ENCODE measurements at regions not wholly inside any gene's neighbourhood (a gene's known extent, or its start where the extent isn't known, plus 50 kb on each side); places are given as distances from the start of the nearest gene placed in this dataset.

- no peak for TF ChIP-seq CTCF (IDR thresholded peaks at IDR 0.05; ENCODE audit: low read depth, low read length)
- Histone ChIP-seq H3K4me3 (ENCODE audit: low read depth, low read length) (no peak overlapping the region), H3K9me3 (ENCODE audit: control insufficient read depth, insufficient read depth, low read length) (peaks cover 5% of the 10 kb centered on the region; the same call in 1 of the 2 replicates), H3K27ac (ENCODE audit: low read depth, low read length) (no peak overlapping the region), H3K27me3 (ENCODE audit: control insufficient read depth, insufficient read depth, low read length) (no peaks in the 10 kb centered on the region)
- ChIA-PET POLR2A (no interaction called here), CTCF (no interaction called here)
- DNase-seq (ENCODE audit: low read depth, low spot score) = no peak
These were observed 237.1 kb upstream of the TLL1 start for GRCh38 chr4:165635951-165636350.

DNA sequence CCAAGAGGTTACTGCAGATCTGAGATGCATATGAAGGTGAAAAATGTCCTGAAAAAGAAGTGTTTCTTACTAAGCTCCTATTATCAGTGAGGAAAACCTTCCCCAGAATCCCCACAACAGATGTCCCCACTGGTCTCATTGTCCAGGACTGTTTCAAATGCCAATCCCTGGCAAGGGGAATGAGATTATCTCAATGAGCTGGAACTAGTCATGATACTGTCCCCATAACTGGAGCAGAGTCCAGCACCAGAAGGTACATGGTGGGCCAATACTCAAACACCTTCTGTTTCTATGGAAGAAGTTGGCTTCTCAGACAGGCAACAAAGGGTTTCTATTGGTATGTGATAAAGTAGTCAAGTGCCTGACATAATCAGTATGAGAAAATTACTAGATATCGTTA, 221.1 kb upstream of the TLL1 start:
- CTCF ChIA-PET = no interaction called here
- POLR2A ChIA-PET = no interaction called here
- H3K27me3 ChIP-seq (ENCODE audit: control insufficient read depth, insufficient read depth, low read length) = no peaks in the 10 kb centered on the region
- no peak overlapping the region for H3K27ac ChIP-seq (ENCODE audit: low read depth, low read length)
- no peak for TF ChIP-seq CTCF (IDR thresholded peaks at IDR 0.05; ENCODE audit: low read depth, low read length)
- H3K9me3 ChIP-seq (ENCODE audit: control insufficient read depth, insufficient read depth, low read length) = no peaks in the 10 kb centered on the region
- H3K4me3 ChIP-seq (ENCODE audit: low read depth, low read length) = no peak overlapping the region
- DNase-seq (ENCODE audit: low read depth, low spot score) = no peak

- Histone ChIP-seq H3K4me3 (ENCODE audit: low read depth, low read length) (no peak overlapping the region), H3K27ac (ENCODE audit: low read depth, low read length) (no peak overlapping the region), H3K9me3 (ENCODE audit: control insufficient read depth, insufficient read depth, low read length) (no peaks in the 10 kb centered on the region), H3K27me3 (ENCODE audit: control insufficient read depth, insufficient read depth, low read length) (no peaks in the 10 kb centered on the region)
- TF ChIP-seq CTCF (IDR thresholded peaks at IDR 0.05; ENCODE audit: low read depth, low read length) = no peak
- ChIA-PET CTCF (interaction anchor here (0.6 kb wide), 1 partner anchor 112 kb away, joined by 3 read pairs; no protein-coding TSS in a partner anchor), POLR2A (no interaction called here)
- DNase-seq (ENCODE audit: low read depth, low spot score) = no peak
These were observed 218.5 kb upstream of the TLL1 start for GRCh38 chr4:165654556-165654955.

DNA sequence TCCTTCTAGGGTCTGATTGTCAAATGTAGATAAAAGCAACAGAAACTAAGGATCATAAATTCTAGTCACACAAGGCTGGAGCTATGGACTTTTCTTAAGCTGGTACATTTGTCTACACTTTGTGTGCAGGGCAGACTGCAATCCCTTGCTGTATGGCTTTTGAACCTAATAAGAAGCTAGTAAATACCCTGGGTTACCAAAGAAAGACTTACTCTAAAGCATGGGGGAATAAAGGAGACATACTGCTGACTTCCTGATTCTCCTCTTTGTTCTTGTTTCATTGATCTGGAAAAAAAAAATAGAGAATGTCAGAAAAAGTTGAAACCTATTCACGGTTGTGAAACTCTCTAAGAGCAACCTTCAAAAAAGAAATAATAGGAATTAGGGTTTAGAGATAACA, 216.6 kb upstream of the TLL1 start:
- TF ChIP-seq CTCF (IDR thresholded peaks at IDR 0.05; ENCODE audit: low read depth, low read length) = no peak
- ChIA-PET CTCF (no interaction called here), POLR2A (no interaction called here)
- no peaks in the 10 kb centered on the region for H3K27me3 ChIP-seq (ENCODE audit: control insufficient read depth, insufficient read depth, low read length)
- no peak overlapping the region for H3K27ac ChIP-seq (ENCODE audit: low read depth, low read length)
- H3K4me3 ChIP-seq (ENCODE audit: low read depth, low read length) = no peak overlapping the region
- H3K9me3 ChIP-seq (ENCODE audit: control insufficient read depth, insufficient read depth, low read length) = no peaks in the 10 kb centered on the region
- no peak for DNase-seq (ENCODE audit: low read depth, low spot score)

- no peak overlapping the region for H3K4me3 ChIP-seq (ENCODE audit: low read depth, low read length)
- DNase-seq (ENCODE audit: low read depth, low spot score) = no peak
- POLR2A ChIA-PET = no interaction called here
- CTCF ChIA-PET = no interaction called here
- TF ChIP-seq CTCF (IDR thresholded peaks at IDR 0.05; ENCODE audit: low read depth, low read length) = no peak
- H3K9me3 ChIP-seq (ENCODE audit: control insufficient read depth, insufficient read depth, low read length) = no peaks in the 10 kb centered on the region
- H3K27me3 ChIP-seq (ENCODE audit: control insufficient read depth, insufficient read depth, low read length) = no peaks in the 10 kb centered on the region
- H3K27ac ChIP-seq (ENCODE audit: low read depth, low read length) = no peak overlapping the region
These were observed 216.1 kb upstream of the TLL1 start for GRCh38 chr4:165656829-165657490.
